Activated naive CD4-positive, alpha-beta T cell treated with anti-CD3 and anti-CD28 coated beads, Interleukin-2, amount 10 ng/mL, durations not matched to agents 7 days and 5 days (primary cell): ENCODE measurements at regions not wholly inside any gene's neighbourhood (a gene's known extent, or its start where the extent isn't known, plus 50 kb on each side); places are given as distances from the start of the nearest gene placed in this dataset.

Experiments used
- CTCF ChIA-PET: fragments of 350-600 bp; sonication (Branson Sonifier 250); formaldehyde crosslinking; loops from one replicate; lab custom pipeline; 2021; ENCODE audit warnings: antibody characterized with exemption; lab: Charles Lee
- DNase-seq: peaks from one replicate; pipeline ENCODE4 v3.0.0-alpha.2; 2020
- H3K27ac Mint-ChIP-seq: one replicate; pipeline ENCODE4 v1.8.0; 2021; ENCODE audit warnings: mild to moderate bottlenecking, moderate library complexity, mixed read lengths
- H3K27me3 Mint-ChIP-seq: one replicate; pipeline ENCODE4 v1.8.0; 2021; ENCODE audit warnings: mild to moderate bottlenecking, mixed read lengths
- H3K36me3 Mint-ChIP-seq: one replicate; pipeline ENCODE4 v1.8.0; 2021; ENCODE audit warnings: mixed read lengths
- H3K4me1 Mint-ChIP-seq: one replicate; pipeline ENCODE4 v1.8.0; 2021; ENCODE audit warnings: mixed read lengths
- H3K4me3 Mint-ChIP-seq: one replicate; pipeline ENCODE4 v1.8.0; 2021; ENCODE audit warnings: mild to moderate bottlenecking, moderate library complexity, mixed read lengths
- H3K9me3 Mint-ChIP-seq: one replicate; pipeline ENCODE4 v1.8.0; 2021; ENCODE audit warnings: mixed read lengths

GRCh38 chr5:124582561-124582840 lies 163.9 kb downstream of the ZNF608 start:
- peaks cover 19% of the 10 kb centered on the region for H3K4me1 Mint-ChIP-seq
- no peak for DNase-seq
- H3K4me3 Mint-ChIP-seq: no peak overlapping the region
- peaks cover 7% of the 10 kb centered on the region for H3K9me3 Mint-ChIP-seq
- no peak overlapping the region for H3K27ac Mint-ChIP-seq
- CTCF ChIA-PET: no interaction called here
- no peaks in the 10 kb centered on the region for H3K36me3 Mint-ChIP-seq
- no peaks in the 10 kb centered on the region for H3K27me3 Mint-ChIP-seq

DNA sequence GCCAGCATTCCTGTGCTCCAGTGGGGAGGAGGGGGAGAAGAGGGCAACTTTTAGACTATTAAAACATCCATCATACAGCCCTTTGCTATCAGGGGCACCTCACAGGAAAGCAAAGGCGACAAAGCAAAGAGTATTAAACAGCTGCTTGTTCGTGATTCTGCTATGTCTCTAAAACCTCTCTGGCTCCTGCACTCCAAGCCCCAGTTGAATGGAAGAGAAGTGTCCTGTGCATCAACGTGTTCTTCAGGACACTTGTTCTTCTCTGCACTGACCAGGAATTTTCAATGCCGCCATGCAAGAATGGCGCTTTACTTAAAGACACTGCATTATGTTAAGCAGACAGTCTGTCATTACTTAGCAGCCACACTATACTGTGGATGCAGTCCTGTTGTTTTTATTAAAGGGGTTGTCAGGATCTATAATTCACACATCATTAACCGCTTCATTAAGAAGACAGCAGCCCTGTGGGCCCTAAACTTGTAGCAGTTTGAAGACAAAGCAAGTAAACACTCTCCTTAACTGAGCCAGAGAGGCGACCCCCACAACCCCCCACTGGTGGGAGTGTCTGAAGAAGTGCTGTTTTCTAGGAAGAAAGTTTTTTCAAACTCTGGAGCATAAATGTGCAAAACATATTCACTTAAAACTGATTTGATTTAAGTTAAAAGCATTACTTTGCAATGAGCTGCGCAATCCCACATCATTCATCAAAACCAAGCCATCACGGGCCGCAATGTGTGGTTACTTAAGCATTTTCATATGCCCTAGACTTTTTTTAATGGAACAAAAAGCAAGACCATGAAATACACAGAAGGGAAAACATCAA lies 164.5 kb downstream of the ZNF608 start:
- Mint-ChIP-seq H3K27ac (no peak overlapping the region), H3K4me1 (peaks cover 19% of the 10 kb centered on the region), H3K36me3 (no peaks in the 10 kb centered on the region), H3K27me3 (no peaks in the 10 kb centered on the region), H3K9me3 (peaks cover 7% of the 10 kb centered on the region), H3K4me3 (no peak overlapping the region)
- DNase-seq: no peak
- CTCF ChIA-PET: no interaction called here

DNA sequence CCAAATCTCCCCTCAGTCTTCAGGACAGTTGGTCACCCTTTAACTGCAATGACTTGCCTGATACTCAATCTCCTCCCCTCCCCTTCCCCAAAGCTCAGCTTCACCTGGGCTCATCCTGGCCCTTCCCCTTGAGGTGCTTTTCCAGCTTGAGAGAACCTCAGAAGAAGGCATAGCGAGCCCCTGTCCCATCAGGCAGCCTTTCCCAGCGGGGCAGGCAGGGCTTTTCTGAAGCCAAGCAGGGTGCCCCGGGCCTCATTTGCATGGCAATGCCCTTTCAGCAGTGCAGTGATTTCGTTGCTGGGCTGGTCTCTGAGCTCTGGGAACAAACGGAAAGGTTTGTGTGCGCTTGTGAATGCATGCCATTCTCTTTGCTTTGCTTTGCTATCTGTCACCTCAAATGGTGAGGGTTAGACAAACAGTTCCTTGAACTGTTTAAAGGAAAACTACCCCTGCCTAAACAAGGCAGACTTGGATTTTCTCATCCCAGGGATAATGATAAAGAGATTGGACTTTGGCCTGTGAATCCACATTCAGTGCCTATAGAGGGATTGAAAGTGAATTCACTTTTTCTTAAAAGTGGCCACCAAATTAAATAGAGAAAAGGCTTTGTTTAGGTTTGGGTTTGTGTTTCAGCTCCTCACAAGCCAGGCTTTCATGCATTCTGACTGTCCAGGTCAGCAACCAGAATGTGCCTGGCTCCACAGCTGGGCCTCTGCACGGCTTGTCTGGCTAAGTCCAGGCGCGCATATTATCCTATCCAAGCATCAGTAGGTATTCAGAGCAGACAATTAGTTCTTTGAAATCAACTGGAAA lies 165.3 kb downstream of the ZNF608 start:
- Mint-ChIP-seq H3K4me3 (no peak overlapping the region), H3K27me3 (no peaks in the 10 kb centered on the region), H3K9me3 (peaks cover 3% of the 10 kb centered on the region), H3K27ac (no peak overlapping the region), H3K4me1 (peaks cover 19% of the 10 kb centered on the region), H3K36me3 (no peaks in the 10 kb centered on the region)
- CTCF ChIA-PET: no interaction called here
- no peak for DNase-seq

GRCh38 chr5:124580512-124580911 lies 165.9 kb downstream of the ZNF608 start:
- Mint-ChIP-seq H3K9me3 (peaks cover under 1% of the 10 kb centered on the region), H3K27ac (no peak overlapping the region), H3K27me3 (no peaks in the 10 kb centered on the region), H3K36me3 (no peaks in the 10 kb centered on the region), H3K4me1 (peaks cover 19% of the 10 kb centered on the region), H3K4me3 (no peak overlapping the region)
- no peak for DNase-seq
- CTCF ChIA-PET: no interaction called here

DNA sequence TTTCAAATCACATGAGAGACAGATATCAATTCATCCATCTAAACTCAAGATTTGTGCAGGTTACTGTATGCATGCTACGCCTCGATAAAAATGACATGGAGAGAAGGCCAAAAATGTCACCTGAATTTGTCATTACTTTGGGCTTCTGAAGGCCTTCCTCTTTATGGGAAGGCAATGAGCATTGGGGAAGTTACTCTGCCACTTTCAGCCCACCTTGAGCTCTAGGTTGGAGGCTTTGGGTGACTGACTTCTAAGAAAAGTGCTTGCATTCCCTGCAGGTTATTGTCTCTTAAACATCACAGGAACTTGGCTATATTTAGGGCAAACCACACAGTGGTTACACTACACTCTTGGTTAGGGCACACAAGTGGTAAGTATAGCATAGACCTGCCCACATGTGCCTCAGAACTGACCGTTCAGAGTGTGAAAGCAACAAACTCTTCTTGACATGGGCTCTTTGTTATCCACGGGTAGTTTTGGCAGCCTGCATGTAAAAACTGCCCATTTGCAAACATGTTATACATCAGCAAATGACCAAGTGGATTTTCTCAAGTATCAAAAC lies 169.5 kb downstream of the ZNF608 start:
- DNase-seq: no peak
- Mint-ChIP-seq H3K36me3 (no peaks in the 10 kb centered on the region), H3K9me3 (no peaks in the 10 kb centered on the region), H3K4me1 (no peaks in the 10 kb centered on the region), H3K27me3 (no peaks in the 10 kb centered on the region), H3K27ac (no peak overlapping the region), H3K4me3 (no peak overlapping the region)
- CTCF ChIA-PET: no interaction called here

DNA sequence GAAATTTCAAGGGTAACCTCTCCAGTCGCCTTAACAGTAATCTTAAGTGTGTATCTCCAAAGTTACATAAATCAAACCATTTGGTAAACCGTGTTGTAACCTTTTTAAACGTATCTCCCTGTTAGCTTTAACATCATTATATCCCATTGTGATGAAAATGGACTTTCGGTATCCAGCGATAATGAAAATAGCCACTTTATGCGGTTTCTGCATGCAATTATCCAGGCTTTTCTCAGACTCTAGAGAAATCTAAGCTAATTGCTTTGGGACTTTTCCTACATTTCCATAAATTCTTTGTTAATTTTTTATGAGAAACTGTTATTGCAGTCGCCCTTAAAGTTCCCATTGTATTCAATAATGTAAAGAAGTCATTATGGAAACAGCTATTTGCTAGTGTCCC lies 170.7 kb downstream of the ZNF608 start:
- no peaks in the 10 kb centered on the region for H3K27me3 Mint-ChIP-seq
- no peak for DNase-seq
- no peaks in the 10 kb centered on the region for H3K9me3 Mint-ChIP-seq
- CTCF ChIA-PET: no interaction called here
- H3K36me3 Mint-ChIP-seq: no peaks in the 10 kb centered on the region
- H3K4me3 Mint-ChIP-seq: no peak overlapping the region
- no peak overlapping the region for H3K27ac Mint-ChIP-seq
- H3K4me1 Mint-ChIP-seq: no peaks in the 10 kb centered on the region

- Mint-ChIP-seq H3K4me1 (no peaks in the 10 kb centered on the region), H3K4me3 (no peak overlapping the region), H3K27ac (no peak overlapping the region), H3K36me3 (no peaks in the 10 kb centered on the region), H3K27me3 (no peaks in the 10 kb centered on the region), H3K9me3 (no peaks in the 10 kb centered on the region)
- DNase-seq: no peak
- CTCF ChIA-PET: no interaction called here
Measured at GRCh38 chr5:124574521-124575436, 171.7 kb downstream of the ZNF608 start.

DNA sequence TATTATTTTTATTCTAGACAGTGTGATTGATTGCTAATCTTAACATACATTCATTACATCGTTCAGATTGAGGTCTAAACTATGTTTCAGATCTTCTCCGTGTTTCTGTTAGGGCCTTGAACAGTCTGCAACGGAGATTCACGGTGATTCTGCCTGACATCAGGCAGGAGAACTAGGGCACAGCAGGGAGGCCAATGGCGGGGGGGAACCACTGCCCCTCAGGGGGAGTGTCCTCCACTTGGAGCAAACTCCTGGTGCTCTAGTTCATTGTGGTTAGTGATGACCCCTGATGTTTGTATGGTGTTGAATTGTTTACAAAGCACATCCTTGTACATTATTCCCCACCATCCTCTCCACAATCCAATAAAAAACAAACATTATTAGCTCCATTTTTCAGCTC lies 173.5 kb downstream of the ZNF608 start:
- Mint-ChIP-seq H3K4me3 (no peak overlapping the region), H3K27me3 (no peaks in the 10 kb centered on the region), H3K9me3 (no peaks in the 10 kb centered on the region), H3K27ac (no peak overlapping the region), H3K4me1 (no peaks in the 10 kb centered on the region), H3K36me3 (no peaks in the 10 kb centered on the region)
- DNase-seq: no peak
- CTCF ChIA-PET: no interaction called here

DNA sequence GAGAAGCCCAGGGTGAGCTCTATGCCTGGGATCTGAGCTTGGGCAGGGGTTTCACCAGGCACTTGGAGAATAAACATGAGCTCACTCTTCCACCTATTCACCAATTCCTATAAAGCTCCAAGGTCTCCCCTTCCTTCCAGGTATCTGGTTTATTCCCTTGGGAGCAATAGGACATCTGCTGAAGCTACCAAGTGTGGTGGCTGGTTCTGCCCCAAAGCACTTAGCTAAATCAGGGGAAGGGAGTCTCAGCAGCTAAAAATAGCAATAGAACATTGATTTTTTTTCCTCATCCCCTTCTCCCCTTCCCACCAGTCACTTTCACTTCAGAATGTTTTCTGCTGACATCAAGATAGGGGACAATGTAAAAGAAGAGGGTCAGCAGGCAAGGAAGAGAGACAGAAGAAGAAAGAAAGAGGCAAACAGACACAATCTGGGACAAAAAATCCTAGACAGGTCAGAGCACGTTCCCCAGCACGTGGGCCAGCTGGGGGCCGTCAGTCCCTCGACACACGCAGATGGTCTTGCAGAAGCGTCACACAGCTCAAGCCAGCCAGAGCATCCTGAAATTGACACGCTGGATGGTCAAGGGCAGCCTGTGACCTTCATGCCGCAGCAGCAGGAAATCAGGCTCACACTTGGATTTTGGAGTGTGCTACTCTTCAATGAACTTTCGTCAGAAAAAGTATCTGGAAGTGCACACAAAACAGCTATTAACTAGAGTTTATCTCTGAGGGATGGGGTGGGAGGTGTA lies 176.0 kb downstream of the ZNF608 start:
- no peaks in the 10 kb centered on the region for H3K27me3 Mint-ChIP-seq
- no peaks in the 10 kb centered on the region for H3K36me3 Mint-ChIP-seq
- H3K4me3 Mint-ChIP-seq: no peak overlapping the region
- H3K9me3 Mint-ChIP-seq: no peaks in the 10 kb centered on the region
- no peak for DNase-seq
- H3K4me1 Mint-ChIP-seq: no peaks in the 10 kb centered on the region
- no peak overlapping the region for H3K27ac Mint-ChIP-seq
- CTCF ChIA-PET: no interaction called here

DNA sequence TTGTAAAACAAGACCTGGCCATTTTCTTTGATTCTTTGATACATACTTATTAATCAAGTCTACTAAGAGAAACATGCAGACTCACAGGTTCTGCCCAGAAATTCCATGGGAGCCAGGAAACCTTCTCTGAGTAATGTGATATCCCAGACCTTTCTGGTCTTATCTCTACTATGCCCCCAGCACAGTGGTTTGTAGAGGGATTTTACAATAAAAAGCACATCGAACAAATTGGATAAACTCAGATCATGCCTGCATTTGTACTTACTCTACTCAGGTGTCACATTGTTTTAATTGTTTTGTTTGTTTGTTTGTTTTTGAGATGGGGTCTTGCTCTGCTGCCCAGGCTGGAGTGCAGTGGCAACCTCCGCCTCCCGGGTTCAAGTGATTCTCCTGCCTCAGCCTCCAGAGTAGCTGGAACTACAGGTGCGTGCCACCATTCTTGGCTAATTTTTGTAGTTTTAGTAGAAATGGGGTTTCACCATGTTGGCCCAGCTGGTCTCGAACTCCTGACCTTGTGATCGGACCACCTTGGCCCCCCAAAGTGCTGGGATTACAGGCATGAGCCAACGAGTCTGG lies 179.5 kb downstream of the ZNF608 start:
- no peak overlapping the region for H3K4me3 Mint-ChIP-seq
- no peaks in the 10 kb centered on the region for H3K9me3 Mint-ChIP-seq
- no peaks in the 10 kb centered on the region for H3K4me1 Mint-ChIP-seq
- no peaks in the 10 kb centered on the region for H3K27me3 Mint-ChIP-seq
- CTCF ChIA-PET: no interaction called here
- H3K36me3 Mint-ChIP-seq: no peaks in the 10 kb centered on the region
- DNase-seq: no peak
- no peak overlapping the region for H3K27ac Mint-ChIP-seq

DNA sequence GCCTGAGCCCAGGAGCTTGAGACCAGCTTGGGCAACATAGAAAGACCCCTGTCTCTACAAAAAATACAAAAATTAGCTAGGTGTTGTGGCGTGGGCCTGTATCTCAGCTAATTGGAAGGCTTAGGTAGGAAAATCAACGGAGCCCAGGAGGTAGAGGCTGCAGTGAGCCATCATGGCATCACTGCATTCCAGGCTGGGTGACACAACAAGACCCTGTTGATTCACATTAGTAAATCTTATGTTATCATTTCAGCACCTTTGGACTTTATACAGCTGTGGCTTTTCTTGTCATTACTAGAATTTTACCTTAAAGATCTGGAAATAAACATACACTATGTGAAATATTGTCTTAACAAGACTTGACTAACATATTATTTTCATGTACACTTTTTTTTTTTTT lies 185.0 kb downstream of the ZNF608 start:
- Mint-ChIP-seq H3K4me3 (no peak overlapping the region), H3K27me3 (no peaks in the 10 kb centered on the region), H3K27ac (no peak overlapping the region), H3K4me1 (no peaks in the 10 kb centered on the region), H3K9me3 (no peaks in the 10 kb centered on the region), H3K36me3 (no peaks in the 10 kb centered on the region)
- CTCF ChIA-PET: no interaction called here
- no peak for DNase-seq

DNA sequence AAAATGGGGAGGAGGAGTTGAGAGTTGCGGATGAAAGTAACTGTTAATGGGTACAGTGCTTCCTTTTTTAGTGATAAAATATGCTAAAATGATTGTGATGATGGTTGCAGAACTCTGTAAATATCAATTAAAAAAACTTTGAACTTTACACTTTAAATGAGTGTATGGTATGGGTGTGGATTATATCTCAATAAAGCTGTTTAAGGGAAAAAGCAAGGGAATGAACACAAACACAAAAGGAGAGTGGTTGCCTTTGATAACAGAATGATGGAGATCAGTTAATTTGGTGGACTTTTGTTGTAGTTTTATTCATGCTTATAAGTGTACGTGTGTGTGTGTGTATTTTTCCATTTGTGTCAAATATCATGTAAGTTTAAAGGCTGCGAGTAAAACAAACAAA lies 186.1 kb downstream of the ZNF608 start:
- CTCF ChIA-PET: no interaction called here
- Mint-ChIP-seq H3K9me3 (no peaks in the 10 kb centered on the region), H3K36me3 (no peaks in the 10 kb centered on the region), H3K27me3 (no peaks in the 10 kb centered on the region), H3K4me1 (no peaks in the 10 kb centered on the region), H3K27ac (no peak overlapping the region), H3K4me3 (no peak overlapping the region)
- no peak for DNase-seq

- H3K9me3 Mint-ChIP-seq: no peaks in the 10 kb centered on the region
- no peaks in the 10 kb centered on the region for H3K4me1 Mint-ChIP-seq
- H3K27me3 Mint-ChIP-seq: no peaks in the 10 kb centered on the region
- CTCF ChIA-PET: no interaction called here
- no peak overlapping the region for H3K27ac Mint-ChIP-seq
- H3K4me3 Mint-ChIP-seq: no peak overlapping the region
- DNase-seq: no peak
- no peaks in the 10 kb centered on the region for H3K36me3 Mint-ChIP-seq
Measured at GRCh38 chr5:124557761-124558160, 188.7 kb downstream of the ZNF608 start.
